HG03175 (cell line): ENCODE measurements at regions not wholly inside any gene's neighbourhood (a gene's known extent, or its start where the extent isn't known, plus 50 kb on each side); places are given as distances from the start of the nearest gene placed in this dataset.

Experiments used
- ATAC-seq: cut with Tn5 transposase; IDR thresholded peaks from one replicate; pipeline ENCODE4 v1.9.1; 2021; ENCODE audit warnings: mild to moderate bottlenecking, moderate library complexity; ENCODE audit not compliant: unreplicated experiment

DNA sequence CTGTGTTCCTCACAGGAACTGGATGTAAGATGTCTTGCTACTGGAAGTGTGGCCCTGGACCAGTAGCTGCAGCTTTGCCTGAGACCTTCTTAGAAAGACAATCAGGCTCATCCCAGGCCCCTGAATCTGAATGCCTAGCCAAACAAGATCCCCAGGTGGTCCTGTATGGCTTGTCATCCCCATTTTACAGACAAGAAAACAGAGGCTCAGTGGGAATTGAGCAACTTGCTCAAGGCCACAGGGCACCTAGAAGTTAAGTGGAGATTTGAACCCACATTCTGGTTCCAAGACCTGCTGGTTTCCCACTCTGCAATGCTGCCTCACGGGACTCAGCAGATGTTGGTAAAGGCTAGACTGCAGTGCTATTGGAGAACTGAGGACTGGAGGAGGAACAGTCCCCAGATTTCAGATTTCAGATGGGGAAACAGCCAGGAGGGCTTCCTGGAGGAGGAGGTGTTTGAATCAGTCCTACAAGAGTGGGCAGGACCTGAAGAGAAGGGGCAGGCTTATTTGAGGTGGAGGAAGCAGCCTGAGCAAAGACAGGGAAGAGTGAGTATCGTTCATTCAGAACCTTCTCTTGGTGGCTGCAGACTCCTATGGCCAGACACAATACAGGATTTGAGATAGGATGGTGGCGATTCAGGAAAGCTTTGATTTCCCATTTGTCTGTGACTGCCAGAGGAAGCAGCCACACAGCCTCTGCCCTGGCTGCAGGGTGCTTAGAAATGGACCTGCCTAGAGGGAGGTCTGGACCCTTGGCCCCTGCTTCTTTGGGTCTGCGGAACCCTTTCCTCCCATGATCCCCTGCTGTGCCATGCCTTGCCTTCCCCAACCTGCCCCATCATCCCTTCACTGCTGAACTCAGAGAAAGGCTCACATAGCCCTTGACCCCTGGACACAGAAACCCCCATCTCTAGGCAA lies 233.4 kb upstream of the NLRP1 start:
- ATAC-seq = no peak

DNA sequence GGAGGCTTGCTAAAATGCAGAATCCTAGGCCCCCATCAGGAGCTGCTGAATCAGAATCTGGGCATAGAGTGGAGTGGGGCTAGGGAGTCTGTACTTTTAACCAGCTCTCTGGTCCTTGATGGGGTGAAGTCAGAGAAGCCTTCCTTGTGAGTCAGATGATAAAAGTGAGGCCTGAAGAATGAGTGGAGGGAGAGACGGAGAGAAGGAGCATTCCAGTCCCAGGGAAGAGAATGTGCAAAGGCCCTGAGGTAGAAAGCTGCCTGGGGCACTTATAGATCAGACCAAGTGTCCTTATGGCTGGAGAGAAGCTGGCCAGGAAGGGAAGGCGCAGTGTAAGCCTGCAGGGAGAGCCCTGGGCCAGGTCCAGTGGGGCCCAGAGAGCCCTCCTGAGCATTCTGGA lies 235.1 kb upstream of the NLRP1 start:
- no peak for ATAC-seq

DNA sequence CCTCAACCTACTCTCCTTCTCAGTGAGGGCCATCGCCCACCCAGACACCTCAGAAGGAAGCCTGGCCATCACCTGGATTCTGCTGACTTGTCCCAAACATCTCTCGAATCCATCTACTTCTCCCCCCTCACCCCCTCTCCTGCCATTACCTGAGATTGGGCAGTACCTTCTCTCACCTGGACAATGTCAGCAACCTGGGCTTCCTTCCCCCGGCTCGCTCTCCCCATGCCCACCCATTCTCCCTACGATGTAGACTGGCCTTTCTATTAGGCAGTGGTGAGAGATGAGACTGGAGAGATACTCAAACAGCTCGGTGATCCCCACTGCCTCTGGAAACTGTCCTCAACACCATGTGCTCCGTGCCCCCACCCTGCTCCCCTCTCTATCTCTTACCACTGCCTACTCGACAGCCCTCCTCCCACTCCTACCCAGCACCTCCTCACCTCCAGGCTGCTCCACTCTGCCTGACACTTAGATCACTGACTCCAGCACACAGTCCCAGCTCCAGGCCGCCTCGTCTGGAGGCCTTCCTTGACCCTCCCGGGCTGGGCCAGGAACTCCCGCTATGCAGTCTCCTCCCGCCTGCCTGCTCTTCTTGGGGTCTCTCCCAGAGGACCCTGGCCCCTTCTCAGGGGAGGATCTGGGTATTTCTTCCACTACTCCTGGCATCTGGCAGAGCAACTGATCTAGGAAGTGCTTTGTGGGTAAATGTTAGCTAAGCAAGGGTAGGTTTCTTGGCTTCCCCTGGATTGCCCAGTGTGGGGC lies 235.8 kb upstream of the NLRP1 start:
- no peak for ATAC-seq

DNA sequence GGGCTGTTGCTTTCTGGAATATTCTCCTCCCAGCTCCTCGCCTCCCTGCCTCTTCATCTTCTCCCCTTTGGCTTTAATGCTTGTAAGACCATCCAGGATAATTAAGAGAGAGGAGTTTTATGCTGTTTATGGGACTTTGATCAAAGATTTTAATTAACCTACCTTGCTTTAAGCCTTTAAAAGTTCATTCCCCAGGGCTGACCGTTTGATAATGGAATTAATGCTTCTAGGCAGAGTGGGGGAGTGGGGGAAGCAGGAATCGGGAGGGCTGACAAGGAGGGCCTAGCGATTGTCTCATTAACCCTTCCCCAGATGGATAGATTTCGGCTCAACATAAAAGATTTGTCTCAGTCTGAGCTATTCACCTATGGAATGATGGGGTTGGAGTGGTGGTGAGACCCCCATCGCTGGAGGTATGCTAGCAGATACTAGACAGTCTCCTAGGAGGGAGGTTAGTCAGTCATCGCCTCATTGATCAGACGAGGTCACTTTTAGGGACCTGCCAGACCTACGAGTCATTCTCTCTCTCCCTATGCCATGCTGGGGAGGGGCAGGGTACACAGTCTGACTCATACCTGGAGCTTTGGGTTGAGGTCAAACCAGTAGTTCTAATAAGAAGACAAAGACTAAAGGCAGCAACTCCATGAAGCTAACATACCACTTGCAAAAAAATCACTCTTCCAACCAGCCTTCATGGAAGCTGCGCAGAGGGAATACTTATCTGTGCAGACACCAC lies 236.6 kb upstream of the NLRP1 start:
- ATAC-seq = no peak

DNA sequence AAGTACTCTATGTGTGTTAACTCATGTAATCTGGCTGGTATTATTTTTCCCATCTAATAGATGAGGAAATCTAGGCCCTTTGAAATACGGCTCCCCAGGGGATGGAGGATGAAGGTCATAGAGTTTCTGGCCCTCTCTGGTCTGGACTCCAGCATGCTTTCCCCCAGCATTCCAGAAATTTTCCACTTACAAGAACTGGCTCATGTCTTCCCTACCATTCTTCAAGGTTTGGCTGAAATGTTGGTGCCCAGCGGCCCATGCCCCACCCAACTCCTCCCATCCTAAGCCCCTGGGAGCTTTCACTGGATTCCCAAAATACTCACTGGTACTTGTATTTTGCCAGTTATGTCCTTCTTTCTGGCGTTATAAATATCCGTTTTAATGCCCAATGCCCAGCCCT lies 237.5 kb upstream of the NLRP1 start:
- ATAC-seq = no peak

DNA sequence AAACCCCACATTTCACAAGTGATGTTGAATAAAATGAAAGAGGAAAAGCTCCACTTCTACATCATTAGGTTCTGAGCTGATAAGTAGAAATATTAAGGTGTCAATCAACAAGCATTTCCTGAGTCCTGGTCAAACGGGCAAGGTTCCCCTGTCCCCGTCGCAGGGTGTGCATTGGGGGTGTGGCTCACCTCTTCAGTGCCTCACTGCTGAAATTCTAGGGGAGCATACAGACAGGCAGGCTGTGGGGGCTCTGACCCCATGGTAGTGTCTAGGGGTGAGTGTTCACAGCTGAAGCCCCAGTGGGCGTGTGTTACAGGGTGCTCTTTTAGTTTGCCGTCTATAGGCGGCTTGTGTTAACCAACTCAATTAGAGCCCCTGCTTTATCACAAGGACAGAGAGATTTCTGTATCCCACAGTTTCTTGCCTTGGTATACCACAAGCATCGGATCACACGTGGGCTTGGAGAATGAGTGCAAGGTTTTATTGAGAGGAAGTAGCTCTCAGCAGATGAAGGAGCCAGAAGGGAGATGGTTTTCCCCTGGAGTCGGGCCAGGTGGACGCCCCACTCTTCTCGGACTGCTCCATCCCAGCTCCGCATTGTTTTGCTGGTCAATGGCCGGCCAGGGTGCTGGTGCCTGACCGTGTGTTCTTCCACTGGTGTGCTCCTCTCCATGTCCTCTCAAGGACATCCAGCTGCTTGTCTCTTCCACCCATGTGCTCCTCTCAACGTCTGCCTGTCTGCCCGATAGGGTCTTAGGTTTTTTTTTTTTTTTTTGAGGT lies 238.2 kb upstream of the NLRP1 start:
- no peak for ATAC-seq

DNA sequence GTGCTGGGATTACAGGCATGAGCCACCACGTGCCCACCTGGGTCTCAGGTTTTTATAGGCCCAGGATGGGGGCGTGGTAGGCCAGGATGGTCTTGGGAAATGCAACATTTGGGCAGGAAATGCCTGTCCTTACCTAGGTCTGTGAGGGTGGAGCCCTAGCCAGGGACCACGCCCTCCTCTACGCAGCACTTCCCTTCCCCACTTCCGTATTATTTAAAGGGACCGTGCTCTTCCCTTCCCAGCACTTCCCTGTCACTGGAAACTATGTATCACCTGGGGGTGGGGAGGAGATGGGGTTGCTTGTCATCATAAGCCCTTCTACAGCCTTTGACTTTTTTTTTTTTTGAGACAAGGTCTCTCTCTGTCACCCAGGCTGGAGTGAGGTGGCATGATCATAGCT lies 238.9 kb upstream of the NLRP1 start:
- no peak for ATAC-seq

DNA sequence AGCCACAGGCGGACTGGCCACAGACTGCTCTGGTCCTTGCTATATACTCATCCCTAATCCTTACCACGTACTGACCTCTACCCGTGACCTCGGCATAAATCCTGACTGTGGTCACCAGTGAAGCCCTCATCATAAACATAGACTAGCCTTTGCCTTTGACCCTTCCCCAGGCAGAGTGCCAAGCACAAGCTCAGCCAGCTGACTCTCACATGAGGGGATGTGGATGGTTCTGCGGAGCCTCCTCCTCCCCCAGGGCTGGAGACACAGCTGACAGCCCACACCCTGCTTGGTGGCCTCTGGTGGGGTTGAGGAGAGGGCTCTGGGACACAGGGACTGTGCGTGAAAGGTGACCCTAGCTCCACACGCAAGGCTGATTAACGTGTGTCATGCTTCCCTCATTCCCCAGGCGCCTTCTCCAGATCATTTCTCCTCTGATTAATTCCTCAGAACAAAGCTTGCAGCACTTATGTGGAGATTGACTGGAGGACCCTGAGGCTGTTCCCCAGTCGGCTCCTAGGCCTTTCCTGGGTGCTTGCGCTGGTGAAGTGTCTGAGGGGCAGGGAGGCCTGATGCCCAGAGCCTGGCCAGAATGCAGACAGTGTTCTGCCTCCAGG lies 241.5 kb upstream of the NLRP1 start:
- ATAC-seq = no peak

DNA sequence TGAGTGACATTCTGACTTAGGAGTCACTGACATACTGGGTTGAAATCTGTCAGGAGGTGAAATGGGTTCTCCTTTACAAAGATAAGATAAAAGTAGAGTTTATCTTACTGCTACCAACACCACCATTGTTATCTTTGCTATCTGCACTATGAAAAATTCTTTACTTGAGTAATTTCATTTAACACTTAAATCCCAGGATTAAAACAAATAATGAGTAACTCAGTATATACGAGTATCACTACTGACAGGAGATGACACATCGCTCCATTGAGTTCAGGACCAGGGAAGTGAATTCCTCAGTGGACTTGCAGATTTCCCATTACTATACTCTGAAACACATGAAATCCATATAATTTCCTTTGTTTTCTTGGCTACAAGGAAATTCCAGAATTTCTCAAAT lies 242.1 kb upstream of the NLRP1 start:
- ATAC-seq = no peak

DNA sequence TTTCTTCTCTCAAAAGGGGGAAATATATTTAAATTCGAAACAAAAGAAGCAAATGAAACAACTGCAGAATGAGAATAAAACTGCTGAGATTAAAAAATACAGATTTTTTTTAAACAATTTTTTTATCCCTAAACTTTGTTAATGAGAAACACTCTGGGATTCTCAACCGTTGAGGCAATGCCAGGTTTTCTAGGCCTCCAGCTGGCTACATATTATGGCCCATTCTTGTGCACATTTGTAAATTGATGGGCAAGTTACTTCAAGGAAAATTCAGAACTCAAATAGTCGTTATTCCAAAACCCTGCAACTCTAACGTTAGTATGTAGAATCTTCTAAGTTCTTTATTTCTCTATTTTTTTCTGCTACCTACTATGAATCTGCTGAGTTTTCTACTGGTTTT lies 239.3 kb upstream of the WSCD1 start:
- ATAC-seq = no peak

DNA sequence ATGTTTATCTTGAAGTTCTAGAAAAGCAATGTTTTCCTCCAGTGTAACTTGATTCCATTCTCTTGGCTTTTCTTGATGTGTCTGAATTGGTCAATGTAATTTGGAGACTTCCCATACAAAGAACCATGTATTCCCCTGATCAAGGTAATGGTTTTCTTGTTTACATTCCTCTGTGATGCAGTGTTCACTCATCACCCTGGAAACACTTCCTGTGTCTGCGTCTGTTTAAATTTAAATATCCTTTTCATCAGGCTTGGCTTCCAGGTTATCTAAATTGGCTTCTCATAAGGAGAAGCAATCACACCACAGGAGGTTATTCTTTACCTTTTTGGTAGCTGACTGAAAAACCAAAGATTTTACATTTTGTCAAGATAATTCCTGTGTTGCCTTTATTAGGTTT lies 237.3 kb upstream of the WSCD1 start:
- ATAC-seq = no peak

DNA sequence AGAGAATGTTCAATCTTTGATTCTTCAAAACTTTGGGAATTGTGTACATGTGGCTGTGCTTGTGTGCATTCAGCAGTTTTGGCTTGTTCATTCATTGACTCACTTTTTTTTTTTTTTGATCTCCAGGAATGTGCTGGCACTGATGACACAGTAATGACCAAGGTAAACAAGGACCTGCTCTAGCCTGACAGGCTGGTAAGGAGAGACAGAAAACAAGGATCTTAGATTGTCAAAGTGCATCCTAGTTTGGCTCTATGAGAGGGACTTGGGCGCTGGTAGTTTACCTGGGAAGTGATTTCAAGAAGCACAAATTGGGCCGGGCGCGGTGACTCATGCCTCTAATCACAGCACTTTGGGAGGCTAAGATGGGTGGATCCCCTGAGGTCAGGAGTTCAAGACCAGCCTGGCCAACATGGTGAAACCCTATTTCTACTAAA lies 233.1 kb upstream of the WSCD1 start:
- no peak for ATAC-seq

DNA sequence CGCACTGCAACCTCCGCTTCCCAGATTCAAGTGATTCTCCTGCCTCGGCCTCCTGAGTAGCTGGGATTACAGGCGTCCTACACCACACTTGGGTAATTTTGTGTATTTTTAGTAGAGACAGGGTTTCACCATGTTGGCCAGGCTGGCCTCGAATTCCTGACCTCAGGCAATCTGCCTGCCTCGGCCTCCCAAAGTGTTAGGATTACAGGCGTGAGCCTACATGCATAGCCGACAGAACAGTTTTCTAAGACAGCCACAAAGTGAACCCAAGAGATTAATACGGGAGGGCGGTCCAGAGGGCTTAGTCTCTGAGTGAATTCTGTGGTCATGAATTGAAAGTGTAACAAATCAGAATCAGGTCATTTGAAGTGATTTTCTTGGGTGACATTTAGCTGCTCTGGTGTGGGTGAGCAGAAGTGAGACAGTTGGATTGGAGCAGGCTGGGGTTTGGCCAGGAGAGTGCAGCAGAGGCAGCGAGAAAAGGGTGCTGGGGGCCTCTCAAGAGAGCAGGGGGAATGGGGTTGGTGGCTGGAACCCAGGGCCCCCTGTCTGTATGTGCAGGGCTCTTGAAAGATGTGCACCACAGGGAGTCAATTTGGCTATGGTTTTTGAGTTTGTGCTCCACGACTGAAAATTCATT lies 231.4 kb upstream of the WSCD1 start:
- ATAC-seq = no peak

DNA sequence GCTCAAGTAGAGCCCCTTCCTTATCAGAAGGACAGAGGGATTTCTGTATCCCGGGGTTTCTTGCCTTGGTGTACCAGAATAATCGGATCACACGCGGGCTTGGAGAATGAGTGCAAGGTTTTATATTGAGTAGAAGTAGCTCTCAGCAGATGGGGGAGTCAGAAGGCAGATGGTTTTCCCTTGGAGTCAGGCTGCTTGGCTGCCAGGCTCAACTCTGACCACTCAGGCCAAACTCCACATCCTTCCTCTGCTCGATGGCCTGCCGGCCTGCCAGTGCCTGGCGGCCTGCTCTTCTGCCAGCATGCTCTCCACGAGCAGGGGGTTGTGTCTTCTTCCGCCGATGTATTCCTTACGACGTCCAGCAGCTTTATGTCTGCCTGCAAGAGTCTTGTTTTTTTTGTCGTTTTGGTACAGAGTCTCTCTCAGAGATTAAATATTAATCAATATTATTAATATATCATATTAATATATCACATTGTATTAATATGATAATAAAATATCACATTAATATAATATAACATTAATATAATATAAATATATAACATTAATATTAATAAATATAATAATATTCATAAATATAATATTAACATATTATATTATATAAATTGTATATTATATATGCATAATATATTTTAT lies 229.2 kb upstream of the WSCD1 start:
- no peak for ATAC-seq

DNA sequence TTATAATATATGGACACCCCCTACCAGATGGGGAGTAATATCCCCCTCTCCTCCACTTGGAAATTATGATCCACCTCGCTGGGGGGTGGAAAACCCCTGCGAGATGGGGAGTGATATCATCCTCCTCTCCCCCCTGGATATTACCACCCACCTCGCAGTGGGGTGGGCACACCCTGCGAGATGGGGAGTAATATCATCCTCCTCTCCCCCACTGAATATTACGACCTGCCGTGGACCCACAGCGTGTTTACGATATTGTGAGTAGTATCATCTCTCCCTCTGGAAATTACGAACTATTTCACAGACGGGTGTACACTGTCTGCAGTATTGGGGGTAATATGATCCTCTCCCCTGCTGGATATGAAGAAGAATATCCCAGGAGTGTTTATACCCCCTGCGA lies 228.3 kb upstream of the WSCD1 start:
- no peak for ATAC-seq

DNA sequence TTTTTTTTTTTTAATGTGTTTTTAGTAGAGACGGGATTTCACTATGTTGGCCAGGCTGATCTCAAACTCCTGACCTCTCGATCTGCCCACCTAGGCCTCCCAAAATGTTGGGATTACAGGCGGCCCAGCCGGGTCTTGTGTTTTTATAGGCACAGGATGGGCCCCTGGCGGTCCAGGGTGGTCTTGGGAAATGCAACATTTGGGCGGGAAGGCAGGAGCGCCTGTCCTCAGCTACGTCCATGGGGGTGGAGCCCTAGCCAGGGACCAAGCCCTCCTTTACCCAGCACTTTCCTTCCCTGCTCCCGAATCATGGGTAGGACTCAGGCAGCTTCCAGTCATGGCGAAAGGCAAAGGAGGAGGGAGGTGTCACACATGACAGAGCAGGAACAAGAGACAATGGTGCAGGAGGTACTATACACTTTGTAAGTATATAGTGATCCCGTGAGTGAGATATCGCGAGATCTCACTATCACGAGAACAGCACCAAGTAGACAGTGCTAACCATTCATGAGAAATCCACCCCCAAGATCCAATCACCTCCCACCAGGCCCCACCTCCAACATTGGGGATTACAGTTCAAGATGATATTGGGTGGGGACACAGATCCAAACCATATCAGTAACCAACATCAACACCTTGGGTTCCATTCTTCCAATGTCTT lies 226.7 kb upstream of the WSCD1 start:
- no peak for ATAC-seq

DNA sequence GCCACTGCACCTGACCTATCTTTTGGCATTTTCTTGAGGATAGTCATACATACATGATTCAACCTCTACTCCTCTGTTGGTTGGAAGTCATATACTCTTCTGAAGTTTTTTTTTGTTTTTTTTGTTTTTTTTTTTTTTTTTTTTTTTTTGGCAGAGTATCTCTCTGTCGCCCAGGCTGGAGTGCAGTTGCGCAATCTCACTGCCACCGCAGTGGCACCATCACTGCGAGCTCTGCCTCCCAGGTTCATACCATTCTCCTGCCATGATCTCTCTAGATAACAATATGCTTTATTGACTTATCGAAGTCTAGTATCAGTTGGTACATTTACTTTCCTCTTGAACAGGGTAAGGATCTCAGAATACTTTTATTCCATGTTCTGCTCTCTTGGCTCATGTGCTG lies 224.2 kb upstream of the WSCD1 start:
- no peak for ATAC-seq

DNA sequence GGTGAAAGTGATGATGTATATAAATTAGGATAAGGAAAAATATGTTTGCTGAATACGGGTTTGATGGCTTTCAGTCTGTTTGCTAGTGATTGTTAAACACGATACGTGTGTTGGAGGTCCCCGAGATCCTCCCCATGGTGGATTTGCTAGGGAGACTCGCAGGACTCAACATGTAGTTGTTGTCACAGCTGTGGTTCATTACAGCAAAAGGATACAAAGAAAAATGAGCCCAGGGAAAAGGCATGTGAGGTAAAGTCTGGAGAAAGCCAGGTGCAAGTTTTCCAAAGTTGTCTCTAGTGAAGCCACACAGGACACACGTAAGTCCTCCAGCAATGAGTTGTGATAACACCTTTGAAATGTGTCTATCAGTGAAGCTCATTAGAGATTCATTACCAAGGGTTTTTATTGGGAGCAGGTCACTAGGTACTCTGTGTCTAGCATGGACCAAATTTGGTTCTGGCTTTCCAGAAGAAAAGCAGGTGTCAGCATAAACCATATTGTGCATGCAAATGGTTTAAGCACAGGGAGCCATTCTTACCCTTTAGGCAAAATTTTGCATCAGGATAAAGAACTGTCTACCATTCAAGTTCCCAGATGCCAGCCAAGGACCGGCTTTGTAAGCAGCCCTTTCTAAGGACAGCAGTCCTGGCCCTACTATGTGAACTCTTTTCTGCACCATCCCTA lies 215.2 kb upstream of the WSCD1 start:
- no peak for ATAC-seq
